Smooth muscle cell (in vitro differentiated cells): ENCODE measurements at regions not wholly inside any gene's neighbourhood (a gene's known extent, or its start where the extent isn't known, plus 50 kb on each side); places are given as distances from the start of the nearest gene placed in this dataset.

Experiments used
- DNase-seq: peaks from one replicate; lab custom pipeline; 2025; ENCODE audit not compliant: unreplicated experiment; lab: John Stamatoyannopoulos, UW
- H2AFZ ChIP-seq: fragments of 200-600 bp; sonication (generic); 2 replicates; pipeline ENCODE4 v1.6.0; 2016; ENCODE audit warnings: antibody characterized with exemption, low read depth, mild to moderate bottlenecking
- H3F3A ChIP-seq: fragments of 200-600 bp; sonication (generic); 2 replicates; pipeline ENCODE4 v1.6.0; 2017; ENCODE audit warnings: antibody characterized with exemption, low read depth
- H3K27ac ChIP-seq: fragments of 200-600 bp; sonication (generic); 2 replicates; pipeline ENCODE4 v1.5.1; 2016; ENCODE audit warnings: low read depth, mild to moderate bottlenecking
- H3K27me3 ChIP-seq: fragments of 200-600 bp; sonication (generic); 2 replicates; pipeline ENCODE4 v1.6.1; 2016; ENCODE audit warnings: low read depth, mild to moderate bottlenecking
- H3K36me3 ChIP-seq: fragments of 200-600 bp; sonication (generic); 2 replicates; pipeline ENCODE4 v1.5.1; 2016; ENCODE audit warnings: low read depth
- H3K4me1 ChIP-seq: fragments of 200-600 bp; sonication (generic); 2 replicates; pipeline ENCODE4 v1.5.1; 2016; ENCODE audit warnings: low read depth
- H3K4me2 ChIP-seq: fragments of 200-600 bp; sonication (generic); 2 replicates; pipeline ENCODE4 v1.6.0; 2016; ENCODE audit warnings: mild to moderate bottlenecking
- H3K4me3 ChIP-seq: fragments of 200-600 bp; sonication (generic); 2 replicates; pipeline ENCODE4 v1.5.1; 2016; ENCODE audit warnings: mild to moderate bottlenecking
- H3K79me2 ChIP-seq: fragments of 200-600 bp; sonication (generic); 2 replicates; pipeline ENCODE4 v1.6.0; 2016; ENCODE audit warnings: low read depth, mild to moderate bottlenecking
- H3K9ac ChIP-seq: fragments of 200-600 bp; sonication (generic); 2 replicates; pipeline ENCODE4 v1.6.0; 2016; ENCODE audit warnings: low read depth
- H3K9me3 ChIP-seq: fragments of 200-600 bp; sonication (generic); replicated peaks from 2 replicates; pipeline ENCODE4 v1.5.1; 2016; ENCODE audit warnings: low read depth
- H4K20me1 ChIP-seq: fragments of 200-600 bp; sonication (generic); 2 replicates; pipeline ENCODE4 v1.6.0; 2016; ENCODE audit warnings: low read depth
- WGBS: methylation state at CpG from one replicate; pipeline ENCODE4 v1.1.7; 2016; ENCODE audit warnings: low lambda C conversion rate; 5-methylcytosine and 5-hydroxymethylcytosine counted together
- TF ChIP-seq, protein P1 (sequence below): fragments of 200-600 bp; sonication (generic); IDR thresholded peaks from 2 replicates; pipeline ENCODE4 v1.5.1; 2017; ENCODE audit warnings: borderline replicate concordance, mild to moderate bottlenecking, antibody characterized with exemption; ENCODE audit not compliant: insufficient read depth, poor library complexity, severe bottlenecking

- Histone ChIP-seq H3K9me3 (peaks cover 9% of the 10 kb centered on the region), H3K4me2 (no peak overlapping the region), H3F3A (no peaks in the 10 kb centered on the region), H3K9ac (no peak overlapping the region), H3K79me2 (no peaks in the 10 kb centered on the region), H2AFZ (no peak overlapping the region), H3K36me3 (no peaks in the 10 kb centered on the region), H3K4me1 (no peaks in the 10 kb centered on the region), H4K20me1 (no peaks in the 10 kb centered on the region), H3K27me3 (no peaks in the 10 kb centered on the region), H3K4me3 (no peak overlapping the region), H3K27ac (no peak overlapping the region)
- TF ChIP-seq, protein P1, sequence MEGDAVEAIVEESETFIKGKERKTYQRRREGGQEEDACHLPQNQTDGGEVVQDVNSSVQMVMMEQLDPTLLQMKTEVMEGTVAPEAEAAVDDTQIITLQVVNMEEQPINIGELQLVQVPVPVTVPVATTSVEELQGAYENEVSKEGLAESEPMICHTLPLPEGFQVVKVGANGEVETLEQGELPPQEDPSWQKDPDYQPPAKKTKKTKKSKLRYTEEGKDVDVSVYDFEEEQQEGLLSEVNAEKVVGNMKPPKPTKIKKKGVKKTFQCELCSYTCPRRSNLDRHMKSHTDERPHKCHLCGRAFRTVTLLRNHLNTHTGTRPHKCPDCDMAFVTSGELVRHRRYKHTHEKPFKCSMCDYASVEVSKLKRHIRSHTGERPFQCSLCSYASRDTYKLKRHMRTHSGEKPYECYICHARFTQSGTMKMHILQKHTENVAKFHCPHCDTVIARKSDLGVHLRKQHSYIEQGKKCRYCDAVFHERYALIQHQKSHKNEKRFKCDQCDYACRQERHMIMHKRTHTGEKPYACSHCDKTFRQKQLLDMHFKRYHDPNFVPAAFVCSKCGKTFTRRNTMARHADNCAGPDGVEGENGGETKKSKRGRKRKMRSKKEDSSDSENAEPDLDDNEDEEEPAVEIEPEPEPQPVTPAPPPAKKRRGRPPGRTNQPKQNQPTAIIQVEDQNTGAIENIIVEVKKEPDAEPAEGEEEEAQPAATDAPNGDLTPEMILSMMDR, result no peak
- DNase-seq, result no peak
- 52% methylated on average over 2 of the region's 2 CpGs for WGBS
These were observed 178.8 kb upstream of the ANKRD30A start for GRCh38 chr10:36946598-36946997.

GRCh38 chr10:36943544-36943943 lies 181.9 kb upstream of the ANKRD30A start:
- H3K4me2 ChIP-seq, result no peak overlapping the region
- H3K79me2 ChIP-seq, result no peaks in the 10 kb centered on the region
- H3F3A ChIP-seq, result no peaks in the 10 kb centered on the region
- H3K9ac ChIP-seq, result no peak overlapping the region
- no peaks in the 10 kb centered on the region for H4K20me1 ChIP-seq
- 72% methylated on average over 12 of the region's 12 CpGs for WGBS
- H3K4me3 ChIP-seq, result no peak overlapping the region
- H3K27ac ChIP-seq, result no peak overlapping the region
- no peaks in the 10 kb centered on the region for H3K36me3 ChIP-seq
- no peak for DNase-seq
- TF ChIP-seq, protein P1, result no peak
- no peaks in the 10 kb centered on the region for H3K27me3 ChIP-seq
- peaks cover 9% of the 10 kb centered on the region for H3K9me3 ChIP-seq
- H2AFZ ChIP-seq, result no peak overlapping the region
- H3K4me1 ChIP-seq, result no peaks in the 10 kb centered on the region

GRCh38 chr10:36942616-36943015 lies 182.8 kb upstream of the ANKRD30A start:
- Histone ChIP-seq H3K4me2 (no peak overlapping the region), H3K9me3 (peaks cover 9% of the 10 kb centered on the region), H3K27ac (no peak overlapping the region), H3F3A (no peaks in the 10 kb centered on the region), H3K4me1 (no peaks in the 10 kb centered on the region), H3K79me2 (no peaks in the 10 kb centered on the region), H3K27me3 (no peaks in the 10 kb centered on the region), H3K36me3 (no peaks in the 10 kb centered on the region), H2AFZ (no peak overlapping the region), H4K20me1 (no peaks in the 10 kb centered on the region), H3K9ac (no peak overlapping the region), H3K4me3 (no peak overlapping the region)
- TF ChIP-seq, protein P1, result no peak
- no peak for DNase-seq
- WGBS, result 71% methylated on average over 8 of the region's 8 CpGs

- H3K9ac ChIP-seq, result no peak overlapping the region
- no peak overlapping the region for H3K27ac ChIP-seq
- H2AFZ ChIP-seq, result no peak overlapping the region
- H3F3A ChIP-seq, result no peaks in the 10 kb centered on the region
- TF ChIP-seq, protein P1, result no peak
- H3K9me3 ChIP-seq, result no peaks in the 10 kb centered on the region
- no peaks in the 10 kb centered on the region for H3K79me2 ChIP-seq
- no peaks in the 10 kb centered on the region for H3K36me3 ChIP-seq
- no peaks in the 10 kb centered on the region for H3K4me1 ChIP-seq
- no peaks in the 10 kb centered on the region for H4K20me1 ChIP-seq
- H3K27me3 ChIP-seq, result no peaks in the 10 kb centered on the region
- H3K4me3 ChIP-seq, result no peak overlapping the region
- WGBS, result 77% methylated on average over 2 of the region's 2 CpGs
- no peak for DNase-seq
- no peak overlapping the region for H3K4me2 ChIP-seq
These were observed 222.4 kb upstream of the ANKRD30A start for GRCh38 chr10:36903040-36903439.
